HEK293 (cell line): ENCODE measurements at regions not wholly inside any gene's neighbourhood (a gene's known extent, or its start where the extent isn't known, plus 50 kb on each side); places are given as distances from the start of the nearest gene placed in this dataset.

Source experiments
- CTCF ChIA-PET: fragments of 350-600 bp; formaldehyde crosslinking; extraction: SDS; loops from one replicate; lab custom pipeline; 2021; ENCODE audit warnings: antibody characterized with exemption; lab: Yijun Ruan, JAX
- POLR2A ChIA-PET: fragments of 300-600 bp; formaldehyde crosslinking; extraction: SDS; loops from one replicate; lab custom pipeline; 2020; ENCODE audit warnings: antibody characterized with exemption, inconsistent platforms; lab: Yijun Ruan, JAX
- H3K27ac ChIP-seq: fragments of 200-500 bp; sonication (Bioruptor generic); 2 replicates; pipeline ENCODE4 v1.5.1; 2014; ENCODE audit warnings: low read depth, low read length, control low read depth, inconsistent platforms; ENCODE audit errors: extremely low read depth
- H3K36me3 ChIP-seq, 2 experiments: fragments of 200-500 bp in 1 of 2; sonication (Bioruptor generic) in 1 of 2; 1 replicate in 1 of 2; 2 replicates in 1 of 2; pipeline ENCODE4 v1.5.1; 2014 to 2017; ENCODE audit warnings: inconsistent platforms in 2 of 2, low read length in 2 of 2; ENCODE audit not compliant: control insufficient read depth in 2 of 2, insufficient read depth in 1 of 2
- H3K4me1 ChIP-seq: fragments of 200-500 bp; sonication (Bioruptor generic); 2 replicates; pipeline ENCODE4 v1.5.1; 2014; ENCODE audit warnings: mild to moderate bottlenecking, low read length, inconsistent platforms; ENCODE audit not compliant: control insufficient read depth, insufficient read depth
- H3K4me3 ChIP-seq: 2 replicates; pipeline ENCODE4 v1.5.1; 2011; ENCODE audit warnings: low read depth, mild to moderate bottlenecking, control low read depth, low read length, moderate library complexity
- H3K9me3 ChIP-seq: fragments of 200-500 bp; sonication (Bioruptor generic); 2 replicates; pipeline ENCODE4 v1.5.1; 2014; ENCODE audit warnings: low read depth, low read length, inconsistent platforms; ENCODE audit not compliant: control insufficient read depth, insufficient read depth
- EGR2 ChIP-seq: fragments of 450-650 bp; formaldehyde crosslinking; IDR thresholded peaks from 2 replicates; pipeline ENCODE4 v1.5.1; 2016; ENCODE audit warnings: low read depth, missing biosample characterization, missing genetic modification characterization
- FEZF1 ChIP-seq: fragments of 450-650 bp; formaldehyde crosslinking; IDR thresholded peaks from 2 replicates; pipeline ENCODE4 v1.5.1; 2016; ENCODE audit warnings: missing biosample characterization, missing genetic modification characterization
- GFI1B ChIP-seq: fragments of 450-650 bp; formaldehyde crosslinking; IDR thresholded peaks from 2 replicates; pipeline ENCODE4 v1.5.1; 2016; ENCODE audit warnings: missing biosample characterization, missing genetic modification characterization
- GLI2 ChIP-seq: fragments of 450-650 bp; formaldehyde crosslinking; IDR thresholded peaks from 2 replicates; pipeline ENCODE4; 2017; ENCODE audit warnings: missing biosample characterization, missing genetic modification characterization, low read depth, borderline replicate concordance
- SALL2 ChIP-seq: fragments of 450-650 bp; formaldehyde crosslinking; IDR thresholded peaks from 2 replicates; pipeline ENCODE4 v1.5.0; 2017; ENCODE audit warnings: missing biosample characterization, mild to moderate bottlenecking, missing genetic modification characterization, borderline replicate concordance
- YY1 ChIP-seq: fragments of 450-650 bp; formaldehyde crosslinking; IDR thresholded peaks from 2 replicates; pipeline ENCODE4 v1.5.1; 2018; ENCODE audit warnings: missing biosample characterization, missing genetic modification characterization
- ZBTB1 ChIP-seq: fragments of 450-650 bp; formaldehyde crosslinking; IDR thresholded peaks from 2 replicates; pipeline ENCODE4 v1.5.1; 2016; ENCODE audit warnings: missing biosample characterization, missing genetic modification characterization
- ZBTB20 ChIP-seq: fragments of 450-650 bp; formaldehyde crosslinking; IDR thresholded peaks from 2 replicates; pipeline ENCODE4 v1.5.1; 2016; ENCODE audit warnings: missing biosample characterization, missing genetic modification characterization
- ZFP37 ChIP-seq: fragments of 450-650 bp; formaldehyde crosslinking; IDR thresholded peaks from 2 replicates; pipeline ENCODE4 v1.5.1; 2016; ENCODE audit warnings: missing biosample characterization, missing genetic modification characterization
- ZFP41 ChIP-seq: fragments of 450-650 bp; formaldehyde crosslinking; IDR thresholded peaks from 2 replicates; pipeline ENCODE4 v1.5.1; 2016; ENCODE audit warnings: missing biosample characterization, missing genetic modification characterization, borderline replicate concordance
- ZNF19 ChIP-seq: fragments of 450-650 bp; formaldehyde crosslinking; IDR thresholded peaks from 2 replicates; pipeline ENCODE4; 2016; ENCODE audit warnings: missing biosample characterization, missing genetic modification characterization, low read depth
- ZNF202 ChIP-seq: fragments of 450-650 bp; formaldehyde crosslinking; IDR thresholded peaks from 2 replicates; pipeline ENCODE4 v1.5.1; 2016; ENCODE audit warnings: missing biosample characterization, missing genetic modification characterization, borderline replicate concordance
- ZNF211 ChIP-seq: fragments of 450-650 bp; formaldehyde crosslinking; IDR thresholded peaks from 2 replicates; pipeline ENCODE4 v1.5.1; 2016; ENCODE audit warnings: low read depth, missing biosample characterization, missing genetic modification characterization
- ZNF292 ChIP-seq: fragments of 450-650 bp; formaldehyde crosslinking; IDR thresholded peaks from 2 replicates; pipeline ENCODE4 v1.5.1; 2016; ENCODE audit warnings: low read depth, missing biosample characterization, missing genetic modification characterization, borderline replicate concordance
- ZNF324 ChIP-seq: fragments of 450-650 bp; formaldehyde crosslinking; IDR thresholded peaks from 2 replicates; pipeline ENCODE4 v1.5.1; 2016; ENCODE audit warnings: missing biosample characterization, missing genetic modification characterization
- ZNF354C ChIP-seq: fragments of 450-650 bp; formaldehyde crosslinking; IDR thresholded peaks from 2 replicates; pipeline ENCODE4 v1.5.1; 2016; ENCODE audit warnings: missing biosample characterization, missing genetic modification characterization, low read depth, borderline replicate concordance
- ZNF37A ChIP-seq: fragments of 450-650 bp; IDR thresholded peaks from 2 replicates; pipeline ENCODE4 v1.5.1; 2018; ENCODE audit warnings: missing biosample characterization, missing genetic modification characterization
- ZNF621 ChIP-seq: fragments of 450-650 bp; formaldehyde crosslinking; IDR thresholded peaks from 2 replicates; pipeline ENCODE4 v1.5.1; 2017; ENCODE audit warnings: missing biosample characterization, missing genetic modification characterization
- ZNF623 ChIP-seq: fragments of 450-650 bp; formaldehyde crosslinking; IDR thresholded peaks from 2 replicates; pipeline ENCODE4 v1.5.1; 2016; ENCODE audit warnings: missing biosample characterization, missing genetic modification characterization
- ZNF626 ChIP-seq: fragments of 450-650 bp; sonication (Bioruptor Pico); formaldehyde crosslinking; IDR thresholded peaks from 2 replicates; pipeline ENCODE4 v1.5.1; 2018; ENCODE audit warnings: missing biosample characterization, missing genetic modification characterization, inconsistent platforms
- ZNF654 ChIP-seq: fragments of 450-650 bp; formaldehyde crosslinking; IDR thresholded peaks from 2 replicates; pipeline ENCODE4 v1.5.1; 2016; ENCODE audit warnings: low read depth, missing biosample characterization, missing genetic modification characterization
- ZNF660 ChIP-seq: fragments of 450-650 bp; IDR thresholded peaks from 2 replicates; pipeline ENCODE4 v1.5.1; 2018; ENCODE audit warnings: missing biosample characterization, mild to moderate bottlenecking, missing genetic modification characterization
- ZNF664 ChIP-seq: fragments of 450-650 bp; formaldehyde crosslinking; IDR thresholded peaks from 2 replicates; pipeline ENCODE4 v1.5.1; 2016; ENCODE audit warnings: missing biosample characterization, missing genetic modification characterization
- ZNF701 ChIP-seq: fragments of 450-650 bp; formaldehyde crosslinking; IDR thresholded peaks from 2 replicates; pipeline ENCODE4 v1.5.1; 2016; ENCODE audit warnings: missing biosample characterization, missing genetic modification characterization
- ZNF768 ChIP-seq: fragments of 450-650 bp; formaldehyde crosslinking; IDR thresholded peaks from 2 replicates; pipeline ENCODE4 v1.5.1; 2018; ENCODE audit warnings: missing biosample characterization, mild to moderate bottlenecking, missing genetic modification characterization
- ZNF785 ChIP-seq: fragments of 450-650 bp; formaldehyde crosslinking; IDR thresholded peaks from 2 replicates; pipeline ENCODE4 v1.5.1; 2016; ENCODE audit warnings: missing biosample characterization, missing genetic modification characterization
- TF ChIP-seq, protein P1 (sequence below): fragments of 450-650 bp; formaldehyde crosslinking; IDR thresholded peaks from 2 replicates; pipeline ENCODE4; 2016; ENCODE audit warnings: missing biosample characterization, missing genetic modification characterization
- TF ChIP-seq, protein P2 (sequence below): fragments of 450-650 bp; formaldehyde crosslinking; IDR thresholded peaks from 2 replicates; pipeline ENCODE4 v1.5.1; 2016; ENCODE audit warnings: missing biosample characterization, missing genetic modification characterization
- TF ChIP-seq, protein P3 (sequence below): fragments of 450-650 bp; formaldehyde crosslinking; IDR thresholded peaks from 2 replicates; pipeline ENCODE4 v1.5.1; 2016; ENCODE audit warnings: missing biosample characterization, missing genetic modification characterization

DNA sequence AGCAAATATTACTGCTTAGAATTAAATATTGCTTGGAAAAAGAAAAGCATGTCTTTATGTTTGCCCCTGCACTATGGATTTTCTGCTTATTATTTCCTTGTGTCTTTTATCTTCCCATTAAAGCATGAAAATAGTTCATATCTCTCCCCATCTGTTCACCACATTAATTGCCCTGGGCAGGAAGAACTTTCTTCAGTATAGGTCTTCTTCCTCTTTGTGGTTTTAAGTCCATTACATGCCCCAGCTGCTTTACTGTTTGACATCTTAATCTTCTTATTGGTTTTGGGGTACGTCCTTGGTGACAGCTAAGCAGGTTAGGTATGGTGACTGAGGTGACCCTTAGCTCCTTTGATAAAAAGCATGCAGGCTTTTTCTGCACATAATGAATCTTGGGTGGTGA lies 157.3 kb downstream of the AASDH start:
- TF ChIP-seq, protein P1, sequence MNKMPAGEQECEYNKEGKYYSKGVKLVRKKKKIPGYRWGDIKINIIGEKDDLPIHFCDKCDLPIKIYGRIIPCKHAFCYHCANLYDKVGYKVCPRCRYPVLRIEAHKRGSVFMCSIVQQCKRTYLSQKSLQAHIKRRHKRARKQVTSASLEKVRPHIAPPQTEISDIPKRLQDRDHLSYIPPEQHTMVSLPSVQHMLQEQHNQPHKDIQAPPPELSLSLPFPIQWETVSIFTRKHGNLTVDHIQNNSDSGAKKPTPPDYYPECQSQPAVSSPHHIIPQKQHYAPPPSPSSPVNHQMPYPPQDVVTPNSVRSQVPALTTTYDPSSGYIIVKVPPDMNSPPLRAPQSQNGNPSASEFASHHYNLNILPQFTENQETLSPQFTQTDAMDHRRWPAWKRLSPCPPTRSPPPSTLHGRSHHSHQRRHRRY (tag by site-specific recombination) = no peak
- TF ChIP-seq ZNF211 = no peak
- no peak for TF ChIP-seq ZNF324 (tag by site-specific recombination)
- TF ChIP-seq ZNF660 (tag by site-specific recombination) = no peak
- TF ChIP-seq ZNF785 (tag by site-specific recombination) = no peak
- no peak for TF ChIP-seq GFI1B (tag by site-specific recombination)
- no peak for TF ChIP-seq ZNF626 (tag by site-specific recombination)
- TF ChIP-seq ZNF202 (tag by site-specific recombination) = no peak
- no peak for TF ChIP-seq ZNF701 (tag by site-specific recombination)
- TF ChIP-seq ZNF621 = no peak
- no peak for TF ChIP-seq EGR2 (tag by site-specific recombination)
- no peak for TF ChIP-seq ZNF354C
- no peak for TF ChIP-seq ZNF19 (tag by site-specific recombination)
- TF ChIP-seq, protein P2, sequence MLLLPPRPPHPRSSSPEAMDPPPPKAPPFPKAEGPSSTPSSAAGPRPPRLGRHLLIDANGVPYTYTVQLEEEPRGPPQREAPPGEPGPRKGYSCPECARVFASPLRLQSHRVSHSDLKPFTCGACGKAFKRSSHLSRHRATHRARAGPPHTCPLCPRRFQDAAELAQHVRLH (tag by site-specific recombination) = no peak
- TF ChIP-seq ZFP41 = no peak
- no peak for TF ChIP-seq SALL2 (tag by site-specific recombination)
- TF ChIP-seq FEZF1 = no peak
- TF ChIP-seq ZNF768 (tag by site-specific recombination) = no peak
- no peak for TF ChIP-seq ZFP37
- TF ChIP-seq ZNF292 (tag by site-specific recombination) = no peak
- H3K9me3 ChIP-seq = no peaks in the 10 kb centered on the region
- ChIA-PET CTCF (no interaction called here), POLR2A (no interaction called here)
- H3K36me3 ChIP-seq = no peaks in the 10 kb centered on the region
- H3K4me3 ChIP-seq = no peak overlapping the region
- H3K4me1 ChIP-seq = peaks cover 3% of the 10 kb centered on the region; the same call in 1 of the 2 replicates
- H3K27ac ChIP-seq = no peak overlapping the region

DNA sequence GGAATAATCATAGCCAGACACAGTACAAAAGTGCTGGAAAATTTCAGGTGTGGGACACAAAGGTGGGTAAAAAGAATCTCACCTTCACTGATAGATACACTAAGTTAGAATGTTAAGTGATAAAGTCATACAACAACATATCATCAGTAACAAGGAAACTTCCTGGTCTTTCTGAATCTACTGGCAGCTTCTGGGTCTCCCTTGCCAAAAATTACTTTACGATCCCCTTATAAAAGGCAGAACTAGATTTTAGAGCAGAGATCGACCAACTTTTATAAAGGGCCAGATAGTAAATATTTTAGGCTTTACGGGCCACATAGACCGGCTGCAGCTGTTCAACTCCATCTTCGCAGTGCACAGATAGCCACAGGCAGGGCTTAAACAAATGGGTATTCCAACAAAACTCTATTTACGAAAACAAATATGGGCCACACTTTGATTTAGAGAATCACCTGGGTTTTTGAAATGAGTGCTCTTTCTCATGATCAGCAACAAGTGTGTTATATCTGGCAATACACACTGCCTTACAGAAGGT lies 159.9 kb downstream of the AASDH start:
- no peak for TF ChIP-seq ZNF202 (tag by site-specific recombination)
- TF ChIP-seq ZNF664 (tag by site-specific recombination) = no peak
- no peak for TF ChIP-seq ZBTB1
- TF ChIP-seq GLI2 (tag by site-specific recombination) = no peak
- no peak for TF ChIP-seq FEZF1
- no peak for TF ChIP-seq ZNF623 (tag by site-specific recombination)
- no peak for TF ChIP-seq ZBTB20 (tag by site-specific recombination)
- TF ChIP-seq ZNF654 (tag by site-specific recombination) = no peak
- no peak for TF ChIP-seq YY1 (tag by site-specific recombination)
- TF ChIP-seq, protein P3, sequence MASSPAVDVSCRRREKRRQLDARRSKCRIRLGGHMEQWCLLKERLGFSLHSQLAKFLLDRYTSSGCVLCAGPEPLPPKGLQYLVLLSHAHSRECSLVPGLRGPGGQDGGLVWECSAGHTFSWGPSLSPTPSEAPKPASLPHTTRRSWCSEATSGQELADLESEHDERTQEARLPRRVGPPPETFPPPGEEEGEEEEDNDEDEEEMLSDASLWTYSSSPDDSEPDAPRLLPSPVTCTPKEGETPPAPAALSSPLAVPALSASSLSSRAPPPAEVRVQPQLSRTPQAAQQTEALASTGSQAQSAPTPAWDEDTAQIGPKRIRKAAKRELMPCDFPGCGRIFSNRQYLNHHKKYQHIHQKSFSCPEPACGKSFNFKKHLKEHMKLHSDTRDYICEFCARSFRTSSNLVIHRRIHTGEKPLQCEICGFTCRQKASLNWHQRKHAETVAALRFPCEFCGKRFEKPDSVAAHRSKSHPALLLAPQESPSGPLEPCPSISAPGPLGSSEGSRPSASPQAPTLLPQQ (tag by site-specific recombination) = no peak
- TF ChIP-seq ZNF37A (tag by site-specific recombination) = no peak
- no peak for TF ChIP-seq ZNF324 (tag by site-specific recombination)
- TF ChIP-seq, all 188 proteins: peak for 0
- ChIA-PET CTCF (interaction anchor here (0.6 kb wide), 1 partner anchor 343 kb away, joined by 4 read pairs; no protein-coding TSS in a partner anchor), POLR2A (no interaction called here)
- Histone ChIP-seq H3K9me3 (no peaks in the 10 kb centered on the region), H3K36me3 (no peaks in the 10 kb centered on the region), H3K4me3 (no peak overlapping the region), H3K4me1 (no peaks in the 10 kb centered on the region), H3K27ac (no peak overlapping the region)
